ENCODE measurements at regions not wholly inside any gene's neighbourhood (a gene's known extent, or its start where the extent isn't known, plus 50 kb on each side); places are given as distances from the start of the nearest gene placed in this dataset.

- no peak for DNase-seq
Observed at GRCh38 chr13:105159841-105160240, 1375.6 kb downstream of the EFNB2 start.

GRCh38 chr13:105153611-105154010 lies 1381.9 kb downstream of the EFNB2 start:
- no peak for DNase-seq

GRCh38 chr13:105151639-105152038 lies 1383.8 kb downstream of the EFNB2 start:
- DNase-seq, result no peak

- no peak for DNase-seq
Observed at GRCh38 chr13:105147461-105147860, 1388.0 kb downstream of the EFNB2 start.

GRCh38 chr13:105144936-105145335 lies 1390.5 kb downstream of the EFNB2 start:
- no peak for DNase-seq

GRCh38 chr13:105144020-105144419 lies 1391.4 kb downstream of the EFNB2 start:
- DNase-seq, result no peak

- no peak for DNase-seq
Observed at GRCh38 chr13:105142556-105142955, 1392.9 kb downstream of the EFNB2 start.

GRCh38 chr13:105139380-105140285 lies 1395.8 kb downstream of the EFNB2 start:
- no peak for DNase-seq

GRCh38 chr13:105139048-105139379 lies 1396.4 kb downstream of the EFNB2 start:
- no peak for DNase-seq

- DNase-seq, result no peak
Observed at GRCh38 chr13:105135852-105136615, 1399.4 kb downstream of the EFNB2 start.

GRCh38 chr13:105127732-105128131 lies 1407.7 kb downstream of the EFNB2 start:
- DNase-seq, result no peak

- DNase-seq, result no peak
Observed at GRCh38 chr13:105121221-105121620, 1414.2 kb downstream of the EFNB2 start.

GRCh38 chr13:105118426-105118985 lies 1417.0 kb downstream of the EFNB2 start:
- no peak for DNase-seq

- DNase-seq, result no peak
Observed at GRCh38 chr13:105116966-105117365, 1418.5 kb downstream of the EFNB2 start.

GRCh38 chr13:105112561-105112960 lies 1422.9 kb downstream of the EFNB2 start:
- no peak for DNase-seq

- DNase-seq, result no peak
Observed at GRCh38 chr13:105107781-105108180, 1427.7 kb downstream of the EFNB2 start.

- no peak for DNase-seq
Observed at GRCh38 chr13:105105471-105105870, 1430.0 kb downstream of the EFNB2 start.

- no peak for DNase-seq
Observed at GRCh38 chr13:105097521-105097920, 1437.9 kb downstream of the EFNB2 start.

- no peak for DNase-seq
Observed at GRCh38 chr13:105089858-105090643, 1445.4 kb downstream of the EFNB2 start.

GRCh38 chr13:105087945-105088344 lies 1447.5 kb downstream of the EFNB2 start:
- no peak for DNase-seq

GRCh38 chr13:105084931-105085330 lies 1450.5 kb downstream of the EFNB2 start:
- DNase-seq, result no peak

GRCh38 chr13:105083992-105084391 lies 1451.5 kb downstream of the EFNB2 start:
- DNase-seq, result no peak

- no peak for DNase-seq
Observed at GRCh38 chr13:105074755-105075154, 1460.7 kb downstream of the EFNB2 start.
